ENCODE measurements at regions not wholly inside any gene's neighbourhood (a gene's known extent, or its start where the extent isn't known, plus 50 kb on each side); places are given as distances from the start of the nearest gene placed in this dataset.
A peak's percentile ranks its signal among the peaks of the same experiment; 100 is the strongest.
"Not testable (repeated sequence)": the region's sequence is repeated elsewhere in the genome, so short reads cannot be mapped to it uniquely, and the experiment has no call there.

DNA sequence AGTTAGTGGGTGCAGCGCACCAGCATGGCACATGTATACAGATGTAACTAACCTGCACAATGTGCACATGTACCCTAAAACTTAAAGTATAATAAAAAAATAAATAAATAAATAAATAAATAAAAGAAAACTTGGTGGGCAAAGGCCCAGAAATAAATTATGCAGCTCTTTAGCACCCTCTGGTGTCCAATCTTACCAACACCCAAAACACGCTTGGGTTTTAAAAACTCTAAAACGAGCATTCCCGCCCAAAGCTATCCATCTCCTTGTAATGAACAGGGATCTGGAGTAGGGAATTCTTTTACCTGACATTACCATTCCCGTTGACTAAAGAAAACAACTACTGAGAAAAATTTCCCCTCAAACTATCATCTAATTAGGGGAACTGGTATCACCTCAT lies 2005.9 kb upstream of the CELF4 start:
- Histone ChIP-seq H3K4me3 (no peak overlapping the region), H3F3A (replicated peaks; ENCODE audit: low read depth) (no peaks in the 10 kb centered on the region; the same call in 1 of the 2 replicates), H4K20me1 (replicated peaks; ENCODE audit: insufficient read depth) (peaks cover 4% of the 10 kb centered on the region; the same call in 1 of the 2 replicates), H2AFZ (no peak overlapping the region), H3K4me2 (no peak overlapping the region), H3K27me3 (ENCODE audit: insufficient read depth) (no peaks in the 10 kb centered on the region), H3K4me1 (ENCODE audit: insufficient read depth) (peaks cover 18% of the 10 kb centered on the region), H3K27ac (ENCODE audit: low read depth) (no peak overlapping the region), H3K9me2 (ENCODE audit: insufficient read depth) (no peaks in the 10 kb centered on the region), H3K79me2 (replicated peaks; ENCODE audit: insufficient read depth) (no peaks in the 10 kb centered on the region), H3K36me3 (ENCODE audit: insufficient read depth) (no peaks in the 10 kb centered on the region)
- no peak overlapping the region for H3K4me3 Mint-ChIP-seq
- no peaks in the 10 kb centered on the region; the same call in 2 of the 3 replicates for H3K36me3 Mint-ChIP-seq (ENCODE audit: low read depth)
- ATAC-seq (no peak), DNase-seq (ENCODE audit: low spot score) (peak; percentile 80)
- peaks cover 10% of the 10 kb centered on the region for H3K4me1 Mint-ChIP-seq
- TF ChIP-seq, protein P1, sequence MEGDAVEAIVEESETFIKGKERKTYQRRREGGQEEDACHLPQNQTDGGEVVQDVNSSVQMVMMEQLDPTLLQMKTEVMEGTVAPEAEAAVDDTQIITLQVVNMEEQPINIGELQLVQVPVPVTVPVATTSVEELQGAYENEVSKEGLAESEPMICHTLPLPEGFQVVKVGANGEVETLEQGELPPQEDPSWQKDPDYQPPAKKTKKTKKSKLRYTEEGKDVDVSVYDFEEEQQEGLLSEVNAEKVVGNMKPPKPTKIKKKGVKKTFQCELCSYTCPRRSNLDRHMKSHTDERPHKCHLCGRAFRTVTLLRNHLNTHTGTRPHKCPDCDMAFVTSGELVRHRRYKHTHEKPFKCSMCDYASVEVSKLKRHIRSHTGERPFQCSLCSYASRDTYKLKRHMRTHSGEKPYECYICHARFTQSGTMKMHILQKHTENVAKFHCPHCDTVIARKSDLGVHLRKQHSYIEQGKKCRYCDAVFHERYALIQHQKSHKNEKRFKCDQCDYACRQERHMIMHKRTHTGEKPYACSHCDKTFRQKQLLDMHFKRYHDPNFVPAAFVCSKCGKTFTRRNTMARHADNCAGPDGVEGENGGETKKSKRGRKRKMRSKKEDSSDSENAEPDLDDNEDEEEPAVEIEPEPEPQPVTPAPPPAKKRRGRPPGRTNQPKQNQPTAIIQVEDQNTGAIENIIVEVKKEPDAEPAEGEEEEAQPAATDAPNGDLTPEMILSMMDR (conservative IDR thresholded peaks at IDR 0.05; ENCODE audit: low read depth in 2 of 2) = peak; percentile 59 to 63
- TF ChIP-seq, protein P2, sequence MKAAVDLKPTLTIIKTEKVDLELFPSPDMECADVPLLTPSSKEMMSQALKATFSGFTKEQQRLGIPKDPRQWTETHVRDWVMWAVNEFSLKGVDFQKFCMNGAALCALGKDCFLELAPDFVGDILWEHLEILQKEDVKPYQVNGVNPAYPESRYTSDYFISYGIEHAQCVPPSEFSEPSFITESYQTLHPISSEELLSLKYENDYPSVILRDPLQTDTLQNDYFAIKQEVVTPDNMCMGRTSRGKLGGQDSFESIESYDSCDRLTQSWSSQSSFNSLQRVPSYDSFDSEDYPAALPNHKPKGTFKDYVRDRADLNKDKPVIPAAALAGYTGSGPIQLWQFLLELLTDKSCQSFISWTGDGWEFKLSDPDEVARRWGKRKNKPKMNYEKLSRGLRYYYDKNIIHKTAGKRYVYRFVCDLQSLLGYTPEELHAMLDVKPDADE (IDR thresholded peaks at IDR 0.05) = no peak
- no peak for TF ChIP-seq NANOG (IDR thresholded peaks at IDR 0.05; ENCODE audit: borderline replicate concordance)
- no peak overlapping the region for H3K27ac Mint-ChIP-seq
- H3K9me3 Mint-ChIP-seq = no peaks in the 10 kb centered on the region
- no peaks in the 10 kb centered on the region for H3K27me3 Mint-ChIP-seq (ENCODE audit: insufficient read depth, low read depth, poor library complexity)

DNA sequence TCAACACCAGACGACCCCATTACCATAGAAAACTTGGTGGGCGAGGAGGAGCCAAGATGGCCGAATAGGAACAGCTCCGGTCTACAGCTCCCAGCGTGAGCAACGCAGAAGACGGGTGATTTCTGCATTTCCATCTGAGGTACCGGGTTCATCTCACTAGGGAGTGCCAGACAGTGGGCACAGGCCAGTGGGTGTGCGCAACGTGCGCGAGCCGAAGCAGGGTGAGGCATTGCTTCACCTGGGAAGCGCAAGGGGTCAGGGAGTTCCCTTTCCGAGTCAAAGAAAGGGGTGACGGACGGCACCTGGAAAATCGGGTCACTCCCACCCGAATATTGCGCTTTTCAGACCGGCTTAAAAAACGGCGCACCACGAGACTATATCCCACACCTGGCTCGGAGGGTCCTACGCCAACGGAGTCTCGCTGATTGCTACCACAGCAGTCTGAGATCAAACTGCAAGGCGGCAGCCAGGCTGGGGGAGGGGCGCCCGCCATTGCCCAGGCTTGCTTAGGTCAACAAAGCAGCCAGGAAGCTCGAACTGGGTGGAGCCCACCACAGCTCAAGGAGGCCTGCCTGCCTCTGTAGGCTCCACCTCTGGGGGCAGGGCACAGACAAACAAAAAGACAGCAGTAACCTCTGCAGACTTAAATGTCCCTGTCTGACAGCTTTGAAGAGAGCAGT lies 2000.1 kb upstream of the CELF4 start:
- H3K27me3 ChIP-seq (ENCODE audit: insufficient read depth); H3K27ac Mint-ChIP-seq; H4K20me1 ChIP-seq (replicated peaks; ENCODE audit: insufficient read depth); H3K79me2 ChIP-seq (replicated peaks; ENCODE audit: insufficient read depth); H3K4me1 Mint-ChIP-seq; H3K9me2 ChIP-seq (ENCODE audit: insufficient read depth); H3K27ac ChIP-seq (ENCODE audit: low read depth); H3K27me3 Mint-ChIP-seq (ENCODE audit: insufficient read depth, low read depth, poor library complexity); H3K4me3 Mint-ChIP-seq; H3F3A ChIP-seq (replicated peaks; ENCODE audit: low read depth); H3K36me3 ChIP-seq (ENCODE audit: insufficient read depth); ATAC-seq; H3K36me3 Mint-ChIP-seq (ENCODE audit: low read depth); H2AFZ ChIP-seq; DNase-seq (ENCODE audit: low spot score); H3K9me3 Mint-ChIP-seq; H3K4me1 ChIP-seq (ENCODE audit: insufficient read depth); H3K4me3 ChIP-seq; H3K4me2 ChIP-seq: not testable (repeated sequence)

DNA sequence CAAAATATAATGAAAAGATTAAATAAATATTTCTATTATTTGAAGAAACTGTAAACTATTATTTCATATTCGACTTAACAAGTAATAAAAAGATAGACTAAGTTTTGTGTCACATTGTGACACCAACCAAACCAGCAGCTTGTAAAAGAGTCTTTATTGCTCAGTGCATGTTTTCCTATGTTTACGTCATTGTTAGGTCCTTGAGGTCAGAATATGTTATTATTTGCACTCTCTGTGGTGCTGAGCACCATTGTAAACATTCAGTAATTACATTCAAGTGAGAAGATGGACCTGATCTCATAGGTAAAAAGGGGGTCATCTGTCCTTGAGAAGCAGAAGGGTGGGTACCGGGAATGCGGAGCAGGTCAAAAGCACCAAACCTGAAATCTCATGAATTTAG lies 1999.1 kb upstream of the CELF4 start:
- no peak overlapping the region for H3K4me2 ChIP-seq
- H3F3A ChIP-seq (replicated peaks; ENCODE audit: low read depth) = no peaks in the 10 kb centered on the region
- Mint-ChIP-seq H3K4me3 (no peak overlapping the region), H3K27me3 (ENCODE audit: insufficient read depth, low read depth, poor library complexity) (no peaks in the 10 kb centered on the region), H3K9me3 (peaks cover 8% of the 10 kb centered on the region), H3K4me1 (no peaks in the 10 kb centered on the region), H3K36me3 (ENCODE audit: low read depth) (peaks cover 8% of the 10 kb centered on the region), H3K27ac (no peak overlapping the region)
- DNase-seq (ENCODE audit: low spot score) (no peak), ATAC-seq (no peak)
- H3K9me2 ChIP-seq (ENCODE audit: insufficient read depth) = no peaks in the 10 kb centered on the region
- peaks cover 7% of the 10 kb centered on the region; the same call in 1 of the 2 replicates for H3K79me2 ChIP-seq (replicated peaks; ENCODE audit: insufficient read depth)
- no peak overlapping the region for H3K27ac ChIP-seq (ENCODE audit: low read depth)
- no peaks in the 10 kb centered on the region; the same call in 1 of the 2 replicates for H3K36me3 ChIP-seq (ENCODE audit: insufficient read depth)
- H3K4me1 ChIP-seq (ENCODE audit: insufficient read depth) = peaks cover 3% of the 10 kb centered on the region; the same call in 1 of the 2 replicates
- H2AFZ ChIP-seq = no peak overlapping the region
- TF ChIP-seq, protein P2 (IDR thresholded peaks at IDR 0.05) = no peak
- no peak overlapping the region for H3K4me3 ChIP-seq
- H4K20me1 ChIP-seq (replicated peaks; ENCODE audit: insufficient read depth) = no peaks in the 10 kb centered on the region
- no peaks in the 10 kb centered on the region for H3K27me3 ChIP-seq (ENCODE audit: insufficient read depth)

All from GM23338 (cell line).